ENCODE measurements at regions not wholly inside any gene's neighbourhood (a gene's known extent, or its start where the extent isn't known, plus 50 kb on each side); places are given as distances from the start of the nearest gene placed in this dataset.

- H3K9me3 ChIP-seq (ENCODE audit: control insufficient read depth in 2 of 3, insufficient read depth in 1 of 3, low read length in 3 of 3), result no peaks in the 10 kb centered on the region
- no peak overlapping the region for H3K4me3 ChIP-seq (ENCODE audit: low read length in 3 of 3)
- intact Hi-C loops (cut with DNase I), result no loop called here
- H3K36me3 ChIP-seq (ENCODE audit: control insufficient read depth in 2 of 3, insufficient read depth in 3 of 3, low read length in 3 of 3), result no peaks in the 10 kb centered on the region
- DNase-seq (peak in 2 of 5 donors; percentile 19 to 43), FAIRE-seq (no peak)
- no peak for TF ChIP-seq CTCF (IDR thresholded peaks at IDR 0.05; ENCODE audit: borderline replicate concordance, extremely low read depth, insufficient read depth)
- H3K27ac ChIP-seq (ENCODE audit: low read depth in 2 of 2, low read length in 2 of 2), result no peak overlapping the region
- H3K9ac ChIP-seq (ENCODE audit: low read length in 3 of 3), result no peak overlapping the region
- H3K4me1 ChIP-seq (ENCODE audit: control insufficient read depth in 2 of 3, insufficient read depth in 2 of 3, low read depth in 1 of 3, low read length in 3 of 3), result peaks cover 0 to 2% (median 0%) of the 10 kb centered on the region in 3 donors
- no peaks in the 10 kb centered on the region for H3K27me3 ChIP-seq (ENCODE audit: control insufficient read depth, insufficient read depth, low read length)
Measured at GRCh38 chr20:57878786-57879424, 169.1 kb upstream of the PMEPA1 start.

GRCh38 chr20:57877995-57878394, 168.2 kb upstream of the PMEPA1 start:
- intact Hi-C loops (cut with DNase I), result no loop called here
- no peaks in the 10 kb centered on the region for H3K9me3 ChIP-seq (ENCODE audit: control insufficient read depth in 2 of 3, insufficient read depth in 1 of 3, low read length in 3 of 3)
- TF ChIP-seq CTCF (IDR thresholded peaks at IDR 0.05; ENCODE audit: borderline replicate concordance, extremely low read depth, insufficient read depth), result no peak
- no peaks in the 10 kb centered on the region for H3K36me3 ChIP-seq (ENCODE audit: control insufficient read depth in 2 of 3, insufficient read depth in 3 of 3, low read length in 3 of 3)
- no peaks in the 10 kb centered on the region for H3K27me3 ChIP-seq (ENCODE audit: control insufficient read depth, insufficient read depth, low read length)
- H3K9ac ChIP-seq (ENCODE audit: low read length in 3 of 3), result no peak overlapping the region
- no peak overlapping the region for H3K4me3 ChIP-seq (ENCODE audit: low read length in 3 of 3)
- DNase-seq (no peak), FAIRE-seq (no peak)
- H3K27ac ChIP-seq (ENCODE audit: low read depth in 2 of 2, low read length in 2 of 2), result no peak overlapping the region
- H3K4me1 ChIP-seq (ENCODE audit: control insufficient read depth in 2 of 3, insufficient read depth in 2 of 3, low read depth in 1 of 3, low read length in 3 of 3), result peaks cover 0 to 2% (median 0%) of the 10 kb centered on the region in 3 donors

- no peak for FAIRE-seq
- intact Hi-C loops (cut with DNase I), result no loop called here
- DNase-seq, result peak in 3 of 5 donors; percentile 30 to 34 (median 32)
Measured at GRCh38 chr20:57877131-57877824, 167.5 kb upstream of the PMEPA1 start.

More at GRCh38 chr20:57877131-57877824, 167.5 kb upstream of the PMEPA1 start:
- no peak for TF ChIP-seq CTCF (IDR thresholded peaks at IDR 0.05; ENCODE audit: borderline replicate concordance, extremely low read depth, insufficient read depth)
- Histone ChIP-seq H3K4me3 (ENCODE audit: low read length in 3 of 3) (no peak overlapping the region), H3K9me3 (ENCODE audit: control insufficient read depth in 2 of 3, insufficient read depth in 1 of 3, low read length in 3 of 3) (no peaks in the 10 kb centered on the region), H3K9ac (ENCODE audit: low read length in 3 of 3) (no peak overlapping the region), H3K27ac (ENCODE audit: low read depth in 2 of 2, low read length in 2 of 2) (no peak overlapping the region), H3K4me1 (ENCODE audit: control insufficient read depth in 2 of 3, insufficient read depth in 2 of 3, low read depth in 1 of 3, low read length in 3 of 3) (peaks cover 0 to 2% (median 0%) of the 10 kb centered on the region in 3 donors), H3K27me3 (ENCODE audit: control insufficient read depth, insufficient read depth, low read length) (no peaks in the 10 kb centered on the region), H3K36me3 (ENCODE audit: control insufficient read depth in 2 of 3, insufficient read depth in 3 of 3, low read length in 3 of 3) (no peaks in the 10 kb centered on the region)

Data from kidney (tissue), 13 donors.